COLO668 (cell line): ENCODE measurements at regions not wholly inside any gene's neighbourhood (a gene's known extent, or its start where the extent isn't known, plus 50 kb on each side); places are given as distances from the start of the nearest gene placed in this dataset.

Experiments
- DNase-seq: peaks from one replicate; lab custom pipeline; 2025; ENCODE audit not compliant: unreplicated experiment; lab: John Stamatoyannopoulos, UW

- no peak for DNase-seq
Observed at GRCh38 chr5:68738236-68738635, 355.6 kb upstream of the SLC30A5 start.

- no peak for DNase-seq
Observed at GRCh38 chr5:68738841-68739240, 355.0 kb upstream of the SLC30A5 start.

- no peak for DNase-seq
Observed at GRCh38 chr5:68739752-68740151, 354.1 kb upstream of the SLC30A5 start.

- peak; percentile 4 for DNase-seq
Observed at GRCh38 chr5:68740226-68740910, 353.4 kb upstream of the SLC30A5 start.

GRCh38 chr5:68744206-68744605, 349.6 kb upstream of the SLC30A5 start:
- no peak for DNase-seq

- DNase-seq, result no peak
Observed at GRCh38 chr5:68745448-68745847, 348.4 kb upstream of the SLC30A5 start.

GRCh38 chr5:68746220-68746619, 347.6 kb upstream of the SLC30A5 start:
- no peak for DNase-seq

GRCh38 chr5:68746643-68747420, 347.0 kb upstream of the SLC30A5 start:
- DNase-seq, result no peak

GRCh38 chr5:68747521-68747920, 346.3 kb upstream of the SLC30A5 start:
- no peak for DNase-seq

GRCh38 chr5:68748101-68748500, 345.7 kb upstream of the SLC30A5 start:
- DNase-seq, result no peak

- no peak for DNase-seq
Observed at GRCh38 chr5:68749077-68749476, 344.7 kb upstream of the SLC30A5 start.

- no peak for DNase-seq
Observed at GRCh38 chr5:68749631-68750030, 344.2 kb upstream of the SLC30A5 start.

- DNase-seq, result no peak
Observed at GRCh38 chr5:68751661-68752060, 342.2 kb upstream of the SLC30A5 start.

GRCh38 chr5:68754536-68754935, 339.3 kb upstream of the SLC30A5 start:
- DNase-seq, result no peak

- no peak for DNase-seq
Observed at GRCh38 chr5:68755293-68755692, 338.5 kb upstream of the SLC30A5 start.

- DNase-seq, result no peak
Observed at GRCh38 chr5:68757006-68757405, 336.8 kb upstream of the SLC30A5 start.

GRCh38 chr5:68757626-68758212, 336.1 kb upstream of the SLC30A5 start:
- no peak for DNase-seq

GRCh38 chr5:68759593-68759992, 334.2 kb upstream of the SLC30A5 start:
- DNase-seq, result no peak

GRCh38 chr5:68762201-68762600, 331.6 kb upstream of the SLC30A5 start:
- DNase-seq, result no peak

- no peak for DNase-seq
Observed at GRCh38 chr5:68766952-68767464, 326.8 kb upstream of the SLC30A5 start.

- no peak for DNase-seq
Observed at GRCh38 chr5:68770551-68770950, 323.3 kb upstream of the SLC30A5 start.

GRCh38 chr5:68771221-68771620, 322.6 kb upstream of the SLC30A5 start:
- DNase-seq, result no peak
